Naive thymus-derived CD4-positive, alpha-beta T cell (primary cell): ENCODE measurements at regions not wholly inside any gene's neighbourhood (a gene's known extent, or its start where the extent isn't known, plus 50 kb on each side); places are given as distances from the start of the nearest gene placed in this dataset.

ENCODE experiments used
- ATAC-seq: fragments of 150-1000 bp; cut with Tn5 transposase; 2 replicates; pipeline ENCODE4 v1.10.0; 2021; ENCODE audit warnings: mild to moderate bottlenecking, moderate library complexity
- CTCF ChIA-PET: fragments of 350-600 bp; sonication (Branson Sonifier 250); formaldehyde crosslinking; loops from one replicate; lab custom pipeline; 2021; ENCODE audit warnings: antibody characterized with exemption; lab: Charles Lee
- POLR2A ChIA-PET: fragments of 350-600 bp; sonication (Branson Sonifier 250); formaldehyde crosslinking; loops from one replicate; lab custom pipeline; 2021; ENCODE audit warnings: antibody characterized with exemption, inconsistent platforms; lab: Charles Lee
- DNase-seq, 9 donors: peaks; one replicate each; pipeline versions ENCODE4 v3.0.0 to v3.0.0-alpha.2; 2020 to 2022; ENCODE audit warnings: mixed read lengths in 1 of 9
- H3K27ac ChIP-seq: one replicate; pipeline ENCODE4 v1.7.0; 2013; ENCODE audit warnings: mild to moderate bottlenecking, low read depth, low read length, moderate library complexity
- H3K27me3 ChIP-seq, 2 donors: one replicate each; pipeline ENCODE4 v1.7.0; 2013; ENCODE audit warnings: low read length in 2 of 2, mild to moderate bottlenecking in 2 of 2, moderate library complexity in 2 of 2; ENCODE audit not compliant: control insufficient read depth in 2 of 2, insufficient read depth in 2 of 2
- H3K36me3 ChIP-seq, 3 experiments: 1 replicate in 2 of 3; 2 replicates in 1 of 3; pipeline ENCODE4 v1.7.0; 2013; ENCODE audit warnings: low read length in 3 of 3, mild to moderate bottlenecking in 3 of 3, moderate library complexity in 1 of 3; ENCODE audit not compliant: insufficient read depth in 3 of 3, control insufficient read depth in 2 of 3
- H3K4me1 ChIP-seq, 2 donors: one replicate each; pipeline ENCODE4 v1.7.0; 2013; ENCODE audit warnings: low read length in 2 of 2, mild to moderate bottlenecking in 2 of 2, moderate library complexity in 1 of 2; ENCODE audit not compliant: control insufficient read depth in 2 of 2, insufficient read depth in 2 of 2
- H3K4me3 ChIP-seq: 2 replicates; pipeline ENCODE4 v1.7.0; 2013; ENCODE audit warnings: mild to moderate bottlenecking, low read length
- H3K9me3 ChIP-seq, 3 experiments: 1 replicate in 2 of 3; 2 replicates in 1 of 3; pipeline ENCODE4 v1.7.0; 2013; ENCODE audit warnings: low read length in 3 of 3; ENCODE audit not compliant: control insufficient read depth in 2 of 3
- H3K27ac Mint-ChIP-seq, 9 donors: one replicate each; pipeline ENCODE4 v1.8.0; 2020 to 2022; ENCODE audit warnings: mixed read lengths in 9 of 9, mild to moderate bottlenecking in 8 of 9, moderate library complexity in 5 of 9, inconsistent platforms in 2 of 9
- H3K27me3 Mint-ChIP-seq, 5 donors: one replicate each; pipeline ENCODE4 v1.8.0; 2021 to 2022; ENCODE audit warnings: mixed read lengths in 5 of 5, mild to moderate bottlenecking in 1 of 5
- H3K36me3 Mint-ChIP-seq, 5 donors: one replicate each; pipeline ENCODE4 v1.8.0; 2020 to 2022; ENCODE audit warnings: mixed read lengths in 5 of 5, mild to moderate bottlenecking in 3 of 5, inconsistent platforms in 1 of 5
- H3K4me1 Mint-ChIP-seq, 7 donors: one replicate each; pipeline ENCODE4 v1.8.0; 2020 to 2022; ENCODE audit warnings: mixed read lengths in 7 of 7, mild to moderate bottlenecking in 3 of 7, inconsistent platforms in 1 of 7
- H3K4me3 Mint-ChIP-seq, 10 donors: one replicate each; pipeline ENCODE4 v1.8.0; 2020 to 2022; ENCODE audit warnings: mild to moderate bottlenecking in 10 of 10, mixed read lengths in 10 of 10, moderate library complexity in 6 of 10, inconsistent platforms in 2 of 10
- H3K9me3 Mint-ChIP-seq, 11 donors: one replicate each; pipeline ENCODE4 v1.8.0; 2020 to 2022; ENCODE audit warnings: mixed read lengths in 11 of 11, mild to moderate bottlenecking in 4 of 11, inconsistent platforms in 1 of 11, moderate library complexity in 1 of 11
- intact Hi-C, 2 donors: fragments of 100-400 bp; cut with micrococcal nuclease; formaldehyde crosslinking; loops; one replicate each; pipeline ENCODE4 v1.15.1; 2023

- Histone ChIP-seq H3K36me3 (no peaks in the 10 kb centered on the region), H3K4me3 (no peak overlapping the region), H3K27me3 (no peaks in the 10 kb centered on the region), H3K9me3 (no peaks in the 10 kb centered on the region), H3K27ac (no peak overlapping the region), H3K4me1 (no peaks in the 10 kb centered on the region)
- ATAC-seq (no peak), DNase-seq (no peak)
- Mint-ChIP-seq H3K9me3 (peaks cover 0 to 3% (median 0%) of the 10 kb centered on the region in 11 donors), H3K4me1 (peaks cover 0 to 12% (median 6%) of the 10 kb centered on the region in 7 donors), H3K36me3 (no peaks in the 10 kb centered on the region), H3K4me3 (no peak overlapping the region), H3K27me3 (peaks cover 7 to 18% (median 17%) of the 10 kb centered on the region in 5 donors), H3K27ac (no peak overlapping the region)
- ChIA-PET POLR2A (no interaction called here), CTCF (no interaction called here)
- intact Hi-C loops = no loop called here
These were observed 215.7 kb upstream of the S1PR3 start for GRCh38 chr9:88775559-88775958.

- no peaks in the 10 kb centered on the region for H3K36me3 Mint-ChIP-seq
- ChIA-PET POLR2A (no interaction called here), CTCF (no interaction called here)
- Histone ChIP-seq H3K4me1 (no peaks in the 10 kb centered on the region), H3K9me3 (no peaks in the 10 kb centered on the region), H3K4me3 (no peak overlapping the region), H3K36me3 (no peaks in the 10 kb centered on the region), H3K27me3 (no peaks in the 10 kb centered on the region), H3K27ac (no peak overlapping the region)
- ATAC-seq (no peak), DNase-seq (no peak)
- no peak overlapping the region for H3K27ac Mint-ChIP-seq
- intact Hi-C loops = no loop called here
- peaks cover 0 to 3% (median 0%) of the 10 kb centered on the region in 11 donors for H3K9me3 Mint-ChIP-seq
- peaks cover 7 to 18% (median 17%) of the 10 kb centered on the region in 5 donors for H3K27me3 Mint-ChIP-seq
- H3K4me1 Mint-ChIP-seq = peaks cover 0 to 12% (median 6%) of the 10 kb centered on the region in 7 donors
- no peak overlapping the region for H3K4me3 Mint-ChIP-seq
These were observed 215.3 kb upstream of the S1PR3 start for GRCh38 chr9:88775966-88776365.

- Histone ChIP-seq H3K4me3 (no peak overlapping the region), H3K27ac (no peak overlapping the region), H3K4me1 (no peaks in the 10 kb centered on the region), H3K9me3 (no peaks in the 10 kb centered on the region), H3K27me3 (no peaks in the 10 kb centered on the region), H3K36me3 (no peaks in the 10 kb centered on the region)
- Mint-ChIP-seq H3K4me3 (no peak overlapping the region), H3K27me3 (peaks cover 11 to 21% (median 16%) of the 10 kb centered on the region in 5 donors), H3K36me3 (no peaks in the 10 kb centered on the region), H3K9me3 (peaks cover 0 to 3% (median 0%) of the 10 kb centered on the region in 11 donors), H3K27ac (no peak overlapping the region), H3K4me1 (peaks cover 0 to 12% (median 6%) of the 10 kb centered on the region in 7 donors)
- CTCF ChIA-PET = no interaction called here
- DNase-seq (no peak), ATAC-seq (no peak)
- intact Hi-C loops = no loop called here
- POLR2A ChIA-PET = no interaction called here
These were observed 214.4 kb upstream of the S1PR3 start for GRCh38 chr9:88776717-88777497.

GRCh38 chr9:88777498-88778312 is 213.6 kb upstream of the S1PR3 start:
- ATAC-seq (no peak), DNase-seq (no peak)
- no peak overlapping the region for H3K4me3 ChIP-seq
- peaks cover 10 to 25% (median 17%) of the 10 kb centered on the region in 5 donors for H3K27me3 Mint-ChIP-seq
- no peaks in the 10 kb centered on the region for H3K36me3 Mint-ChIP-seq
- peak overlapping the region in 2 of 9 donors; percentile 7 to 16 for H3K27ac Mint-ChIP-seq
- H3K36me3 ChIP-seq = no peaks in the 10 kb centered on the region
- intact Hi-C loops = no loop called here
- H3K27me3 ChIP-seq = no peaks in the 10 kb centered on the region
- H3K9me3 ChIP-seq = no peaks in the 10 kb centered on the region
- H3K27ac ChIP-seq = no peak overlapping the region
- H3K4me1 Mint-ChIP-seq = peaks cover 0 to 12% (median 6%) of the 10 kb centered on the region in 7 donors
- H3K9me3 Mint-ChIP-seq = peaks cover 0 to 3% (median 0%) of the 10 kb centered on the region in 11 donors
- no peaks in the 10 kb centered on the region for H3K4me1 ChIP-seq
- ChIA-PET CTCF (interaction anchor here (0.9 kb wide), 1 partner anchor 125 kb away, joined by 3 read pairs; no protein-coding TSS in a partner anchor), POLR2A (no interaction called here)
- no peak overlapping the region for H3K4me3 Mint-ChIP-seq

GRCh38 chr9:88781628-88782391 is 209.5 kb upstream of the S1PR3 start:
- H3K36me3 ChIP-seq = no peaks in the 10 kb centered on the region
- intact Hi-C loops = no loop called here
- no peak overlapping the region for H3K4me3 Mint-ChIP-seq
- ChIA-PET POLR2A (no interaction called here), CTCF (no interaction called here)
- H3K9me3 ChIP-seq = no peaks in the 10 kb centered on the region
- DNase-seq (no peak), ATAC-seq (no peak)
- no peaks in the 10 kb centered on the region for H3K9me3 Mint-ChIP-seq
- peaks cover 0 to 22% (median 17%) of the 10 kb centered on the region in 5 donors for H3K27me3 Mint-ChIP-seq
- no peaks in the 10 kb centered on the region for H3K27me3 ChIP-seq
- no peaks in the 10 kb centered on the region for H3K4me1 ChIP-seq
- H3K4me1 Mint-ChIP-seq = peaks cover 0 to 8% (median 5%) of the 10 kb centered on the region in 7 donors
- H3K36me3 Mint-ChIP-seq = no peaks in the 10 kb centered on the region
- H3K27ac Mint-ChIP-seq = no peak overlapping the region
- H3K27ac ChIP-seq = no peak overlapping the region
- H3K4me3 ChIP-seq = no peak overlapping the region

- Mint-ChIP-seq H3K36me3 (no peaks in the 10 kb centered on the region), H3K4me1 (no peaks in the 10 kb centered on the region), H3K27ac (no peak overlapping the region), H3K9me3 (no peaks in the 10 kb centered on the region), H3K4me3 (no peak overlapping the region), H3K27me3 (peaks cover 0 to 30% (median 24%) of the 10 kb centered on the region in 5 donors)
- Histone ChIP-seq H3K27me3 (no peaks in the 10 kb centered on the region), H3K27ac (no peak overlapping the region), H3K9me3 (no peaks in the 10 kb centered on the region), H3K36me3 (no peaks in the 10 kb centered on the region), H3K4me1 (no peaks in the 10 kb centered on the region), H3K4me3 (no peak overlapping the region)
- intact Hi-C loops = no loop called here
- ATAC-seq (no peak), DNase-seq (no peak)
- ChIA-PET CTCF (no interaction called here), POLR2A (no interaction called here)
These were observed 208.1 kb upstream of the S1PR3 start for GRCh38 chr9:88782931-88783710.
